AG04450 (cell line): ENCODE measurements at regions not wholly inside any gene's neighbourhood (a gene's known extent, or its start where the extent isn't known, plus 50 kb on each side); places are given as distances from the start of the nearest gene placed in this dataset.

Experiments
- CTCF ChIA-PET: fragments of 300-600, 350-600 bp; formaldehyde crosslinking; extraction: SDS; loops from one replicate; lab custom pipeline; 2022; ENCODE audit warnings: antibody characterized with exemption, inconsistent platforms; lab: Charles Lee
- POLR2A ChIA-PET: fragments of 350-600 bp; formaldehyde crosslinking; extraction: SDS; loops from one replicate; lab custom pipeline; 2021; ENCODE audit warnings: antibody characterized with exemption, inconsistent platforms; lab: Yijun Ruan, JAX
- DNase-seq: peaks from one replicate; pipeline ENCODE4 v3.0.0-alpha.2; 2011; ENCODE audit warnings: low read depth, low spot score
- H3K27ac ChIP-seq: one replicate; pipeline ENCODE4 v1.5.1; 2012; ENCODE audit warnings: low read depth, low read length, control low read depth
- H3K27me3 ChIP-seq: one replicate; pipeline ENCODE4 v1.6.0; 2012; ENCODE audit warnings: low read length; ENCODE audit not compliant: control insufficient read depth, insufficient read depth
- H3K4me3 ChIP-seq: 2 replicates; pipeline ENCODE4 v1.5.1; 2011; ENCODE audit warnings: mild to moderate bottlenecking, low read depth, low read length, control low read depth
- H3K9me3 ChIP-seq: 2 replicates; pipeline ENCODE4 v1.5.1; 2012; ENCODE audit warnings: low read length; ENCODE audit not compliant: control insufficient read depth, insufficient read depth
- CTCF ChIP-seq: IDR thresholded peaks from 2 replicates; pipeline ENCODE4 v1.5.1; 2011; ENCODE audit warnings: low read depth, low read length, control low read depth, inconsistent platforms

- DNase-seq, result no peak
- Histone ChIP-seq H3K27ac (no peak overlapping the region), H3K4me3 (no peak overlapping the region), H3K27me3 (no peaks in the 10 kb centered on the region), H3K9me3 (no peaks in the 10 kb centered on the region)
- ChIA-PET POLR2A (no interaction called here), CTCF (no interaction called here)
- TF ChIP-seq CTCF, result no peak
These were observed 107.4 kb downstream of the MATN1 start for GRCh38 chr1:30615816-30616590.

- TF ChIP-seq CTCF, result no peak
- POLR2A ChIA-PET, result no interaction called here
- Histone ChIP-seq H3K4me3 (no peak overlapping the region), H3K9me3 (no peaks in the 10 kb centered on the region), H3K27ac (no peak overlapping the region), H3K27me3 (no peaks in the 10 kb centered on the region)
- CTCF ChIA-PET, result no interaction called here
- no peak for DNase-seq
These were observed 108.1 kb downstream of the MATN1 start for GRCh38 chr1:30615076-30615795.

GRCh38 chr1:30613188-30613587 is 110.2 kb downstream of the MATN1 start:
- Histone ChIP-seq H3K27me3 (no peaks in the 10 kb centered on the region), H3K9me3 (no peaks in the 10 kb centered on the region), H3K4me3 (no peak overlapping the region), H3K27ac (no peak overlapping the region)
- TF ChIP-seq CTCF, result no peak
- CTCF ChIA-PET, result no interaction called here
- POLR2A ChIA-PET, result no interaction called here
- no peak for DNase-seq

GRCh38 chr1:30612536-30613065 is 110.8 kb downstream of the MATN1 start:
- Histone ChIP-seq H3K27me3 (no peaks in the 10 kb centered on the region), H3K9me3 (no peaks in the 10 kb centered on the region), H3K27ac (no peak overlapping the region), H3K4me3 (no peak overlapping the region)
- CTCF ChIA-PET, result no interaction called here
- no peak for TF ChIP-seq CTCF
- POLR2A ChIA-PET, result no interaction called here
- DNase-seq, result no peak

- POLR2A ChIA-PET, result no interaction called here
- no peak for TF ChIP-seq CTCF
- H3K4me3 ChIP-seq, result no peak overlapping the region
- H3K27ac ChIP-seq, result no peak overlapping the region
- DNase-seq, result no peak
- H3K9me3 ChIP-seq, result no peaks in the 10 kb centered on the region
- CTCF ChIA-PET, result no interaction called here
- no peaks in the 10 kb centered on the region for H3K27me3 ChIP-seq
These were observed 111.6 kb downstream of the MATN1 start for GRCh38 chr1:30611741-30612309.
